NCI-H1417 (cell line): ENCODE measurements at regions not wholly inside any gene's neighbourhood (a gene's known extent, or its start where the extent isn't known, plus 50 kb on each side); places are given as distances from the start of the nearest gene placed in this dataset.
"Not testable (repeated sequence)": the region's sequence is repeated elsewhere in the genome, so short reads cannot be mapped to it uniquely, and the experiment has no call there.

Experiments
- DNase-seq, 3 experiments: peaks; one replicate each; lab custom pipeline; 2025; lab: John Stamatoyannopoulos, UW

GRCh38 chr15:66864871-66865281 lies 162.8 kb downstream of the SMAD6 start:
- DNase-seq = no peak

GRCh38 chr15:66865622-66866611 lies 163.9 kb downstream of the SMAD6 start:
- DNase-seq = peak in 1 of 3 experiments; percentile 4

GRCh38 chr15:66866656-66867055 lies 164.6 kb downstream of the SMAD6 start:
- DNase-seq = no peak

GRCh38 chr15:66868918-66869317 lies 166.9 kb downstream of the SMAD6 start:
- no peak for DNase-seq

GRCh38 chr15:66870880-66871388 lies 168.9 kb downstream of the SMAD6 start:
- no peak for DNase-seq

- no peak for DNase-seq
Measured at GRCh38 chr15:66872405-66872804, 170.4 kb downstream of the SMAD6 start.

- not testable (repeated sequence) for DNase-seq
Measured at GRCh38 chr15:66873331-66873730, 171.3 kb downstream of the SMAD6 start.

GRCh38 chr15:66873856-66874255 lies 171.8 kb downstream of the SMAD6 start:
- no peak for DNase-seq

GRCh38 chr15:66875588-66876420 lies 173.8 kb downstream of the SMAD6 start:
- DNase-seq = no peak

GRCh38 chr15:66876421-66876730 lies 174.3 kb downstream of the SMAD6 start:
- DNase-seq = no peak

- DNase-seq = no peak
Measured at GRCh38 chr15:66876731-66877476, 174.9 kb downstream of the SMAD6 start.

- peak in 1 of 3 experiments; percentile 12 for DNase-seq
Measured at GRCh38 chr15:66877477-66878271, 175.6 kb downstream of the SMAD6 start.

- peak in 2 of 3 experiments; percentile 49 to 64 for DNase-seq
Measured at GRCh38 chr15:66878761-66879160, 176.7 kb downstream of the SMAD6 start.

GRCh38 chr15:66879531-66880368 lies 177.7 kb downstream of the SMAD6 start:
- DNase-seq = no peak

- no peak for DNase-seq
Measured at GRCh38 chr15:66880380-66881155, 178.5 kb downstream of the SMAD6 start.

- DNase-seq = no peak
Measured at GRCh38 chr15:66881173-66881905, 179.3 kb downstream of the SMAD6 start.

GRCh38 chr15:66882251-66883020 lies 180.4 kb downstream of the SMAD6 start:
- DNase-seq = no peak
